Activated T-cell treated with anti-CD3 and anti-CD28 coated beads, Interleukin-2, amount 50 U/mL, for 48 hours (primary cell): ENCODE measurements at regions not wholly inside any gene's neighbourhood (a gene's known extent, or its start where the extent isn't known, plus 50 kb on each side); places are given as distances from the start of the nearest gene placed in this dataset.

Experiments
- DNase-seq, 2 experiments: peaks; one replicate each; pipeline ENCODE4 v3.0.0-alpha.2; 2020

- no peak for DNase-seq
These were observed 137.8 kb upstream of the GALNT17 start for GRCh38 chr7:70994176-70994575.

GRCh38 chr7:70997261-70997660 lies 134.7 kb upstream of the GALNT17 start:
- no peak for DNase-seq

DNA sequence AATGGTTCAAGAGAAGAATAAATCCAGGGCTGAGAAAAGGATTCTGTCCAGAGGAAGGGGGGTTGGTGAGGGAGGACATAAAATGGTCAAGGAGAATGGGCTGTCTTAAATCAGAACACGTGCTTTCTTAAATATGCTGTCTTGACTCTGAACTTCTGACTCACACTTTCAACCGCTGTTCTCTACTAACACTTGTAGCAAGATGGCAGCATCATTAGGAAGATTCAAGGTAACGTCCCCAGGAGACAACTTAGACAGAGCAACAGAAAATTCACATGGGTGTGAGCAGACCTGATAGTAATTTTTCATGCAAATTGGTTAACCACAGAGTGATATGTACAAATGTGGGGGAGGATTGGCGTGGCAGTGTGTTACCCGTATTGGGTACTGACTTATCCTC lies 126.8 kb upstream of the GALNT17 start:
- no peak for DNase-seq

DNA sequence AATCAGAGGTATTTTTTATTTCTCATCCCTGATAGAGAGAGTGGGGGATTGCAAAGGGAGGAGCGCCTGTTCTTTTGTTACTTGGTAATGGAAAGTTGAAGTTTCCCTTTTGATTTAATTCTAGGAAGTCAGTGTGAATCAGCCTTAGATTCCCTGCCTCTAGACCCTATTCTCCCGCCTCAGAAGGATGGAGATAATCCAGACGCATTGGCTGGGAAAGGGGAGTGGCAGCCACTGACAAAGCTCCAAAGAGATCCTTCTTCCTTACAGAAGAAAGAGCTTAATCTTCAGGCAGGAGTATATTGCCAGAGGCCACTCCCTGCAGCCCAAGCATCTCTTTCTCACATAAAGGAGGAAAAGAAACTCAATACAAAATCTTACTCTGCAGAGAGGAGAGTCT lies 122.3 kb upstream of the GALNT17 start:
- DNase-seq, result no peak

DNA sequence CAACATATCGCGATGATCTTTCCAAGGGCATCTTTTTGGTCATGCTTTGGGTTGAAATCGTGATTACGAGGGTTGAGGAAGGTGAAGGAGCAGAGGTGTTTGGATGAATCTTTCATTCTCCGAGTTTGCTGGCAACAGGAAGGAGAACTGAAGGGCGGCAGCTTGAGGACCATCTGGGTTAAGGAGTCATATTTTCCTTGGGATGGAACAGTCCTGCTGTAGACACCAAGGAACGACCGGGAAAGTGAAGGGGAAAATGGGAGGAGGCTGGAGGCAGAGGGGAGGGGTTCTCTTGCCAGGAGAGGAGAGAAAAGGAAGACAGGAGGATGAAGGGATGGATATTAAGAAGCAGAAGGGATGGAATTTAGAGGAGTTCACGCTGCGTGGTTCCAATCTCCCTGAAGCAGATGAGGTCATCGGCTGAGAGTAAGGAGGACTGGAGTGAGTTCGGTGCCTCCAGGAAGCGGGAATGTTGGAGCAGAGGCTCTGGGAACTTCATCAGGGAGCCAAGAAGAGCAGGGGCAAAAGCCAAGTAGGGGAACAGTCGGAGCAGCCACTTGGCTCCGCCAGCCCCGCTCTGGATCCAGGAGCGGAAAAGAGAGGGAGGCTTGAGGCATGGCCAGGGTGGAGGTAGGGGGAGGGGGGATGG lies 116.6 kb upstream of the GALNT17 start:
- no peak for DNase-seq

- DNase-seq, result no peak
These were observed 115.5 kb upstream of the GALNT17 start for GRCh38 chr7:71016401-71016800.

- DNase-seq, result no peak
These were observed 114.3 kb upstream of the GALNT17 start for GRCh38 chr7:71017602-71018001.

- no peak for DNase-seq
These were observed 112.2 kb upstream of the GALNT17 start for GRCh38 chr7:71019706-71020105.

DNA sequence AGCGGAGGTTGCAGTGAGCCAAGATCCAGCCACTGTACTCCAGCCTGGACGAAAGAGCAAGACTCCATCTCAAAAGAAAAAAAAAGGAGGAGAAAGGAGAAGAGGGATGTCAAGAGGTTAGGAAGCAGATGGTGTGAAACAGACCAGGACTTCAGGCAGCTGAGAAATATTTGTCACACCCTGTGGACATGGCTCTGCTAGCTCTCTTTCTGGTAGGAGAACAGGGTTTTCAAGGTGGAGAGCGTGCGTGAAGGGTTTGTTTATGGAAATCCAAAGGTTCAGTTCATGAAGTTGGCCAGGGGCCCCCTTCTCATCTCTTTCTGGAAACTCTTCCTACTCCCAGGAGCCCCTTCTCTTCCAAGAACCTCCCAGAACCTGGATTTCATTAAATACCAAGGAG lies 110.8 kb upstream of the GALNT17 start:
- DNase-seq, result no peak

DNA sequence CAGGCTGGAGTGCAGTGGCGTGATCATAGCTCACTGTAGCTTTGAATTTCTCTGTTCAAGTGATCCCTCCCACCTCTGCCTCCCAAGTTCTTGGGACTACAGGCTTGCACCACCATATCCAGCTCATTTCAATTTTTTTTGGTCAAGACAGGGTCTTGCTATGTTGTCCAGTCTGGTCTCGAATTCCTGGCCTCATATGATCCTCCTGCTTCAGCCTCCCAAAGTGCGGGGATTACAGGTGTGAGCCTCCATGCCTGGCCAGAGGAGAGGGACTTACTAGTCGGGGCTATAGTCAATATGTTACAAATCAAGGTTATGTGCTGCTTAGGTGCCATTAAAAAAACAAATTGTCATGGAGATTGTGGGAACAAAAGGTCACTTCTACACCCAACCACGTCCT lies 105.3 kb upstream of the GALNT17 start:
- no peak for DNase-seq

- DNase-seq, result no peak
These were observed 97.7 kb upstream of the GALNT17 start for GRCh38 chr7:71034243-71034642.

GRCh38 chr7:71042591-71042990 lies 89.4 kb upstream of the GALNT17 start:
- no peak for DNase-seq

- DNase-seq, result no peak
These were observed 81.5 kb upstream of the GALNT17 start for GRCh38 chr7:71050492-71050891.

- no peak for DNase-seq
These were observed 76.4 kb upstream of the GALNT17 start for GRCh38 chr7:71055504-71055903.

- no peak for DNase-seq
These were observed 54.0 kb upstream of the GALNT17 start for GRCh38 chr7:71077743-71078476.
